Upper lobe of left lung (tissue), 4 donors: ENCODE measurements at regions not wholly inside any gene's neighbourhood (a gene's known extent, or its start where the extent isn't known, plus 50 kb on each side); places are given as distances from the start of the nearest gene placed in this dataset.

Experiments used
- POLR2A ChIP-seq, 4 donors: fragments of 450-650 bp; IDR thresholded peaks; one replicate each; pipeline ENCODE4 v1.5.1; 2016 to 2017; ENCODE audit warnings: antibody characterized with exemption in 4 of 4, mild to moderate bottlenecking in 2 of 4
- TF ChIP-seq, protein P1 (sequence below), 6 experiments: fragments of 450-650 bp in 4 of 6; fragments of 200-600 bp in 2 of 6; sonication (generic) in 2 of 6; IDR thresholded peaks; one replicate each; pipeline ENCODE4 v1.5.1; 2016 to 2019; ENCODE audit warnings: antibody characterized with exemption in 6 of 6

DNA sequence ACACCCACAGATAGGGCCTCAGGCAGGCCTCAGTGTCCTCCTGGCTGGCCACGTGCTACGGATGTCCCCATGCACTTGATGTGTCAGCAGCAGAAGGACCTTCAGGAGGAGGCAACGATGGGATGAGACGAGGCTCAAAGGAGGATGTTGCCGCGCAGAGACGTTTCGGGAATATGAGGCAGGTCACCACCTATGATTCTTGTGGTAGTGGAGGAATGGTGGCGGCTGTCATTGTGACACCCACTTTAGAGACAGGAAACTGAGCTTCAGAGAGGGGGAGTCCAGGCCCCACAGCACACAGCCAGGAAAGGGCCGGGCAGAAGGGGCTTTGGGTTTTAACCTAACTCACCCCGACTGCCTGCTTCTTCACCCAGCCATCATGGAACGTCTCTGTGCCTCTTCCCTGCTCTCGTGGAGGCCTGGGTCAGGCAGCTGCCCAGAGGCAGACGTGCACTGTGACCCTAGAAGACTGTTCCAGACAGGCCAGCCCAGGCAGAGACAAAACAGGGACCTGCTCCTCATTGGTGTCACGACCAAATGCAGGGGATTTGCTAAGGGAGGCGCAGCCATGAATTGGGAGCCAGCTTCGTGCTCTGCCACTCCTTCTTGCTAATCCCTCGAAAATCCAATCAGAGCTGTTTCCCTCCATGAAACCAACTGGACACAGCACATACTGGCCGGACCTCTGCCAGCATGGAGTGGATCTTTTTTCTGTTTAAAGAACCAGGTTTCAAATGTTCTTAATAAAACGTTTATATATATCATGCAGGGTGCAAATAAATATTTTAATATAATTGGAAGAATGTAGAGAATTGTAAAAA is 169.2 kb downstream of the ASB1 start:
- TF ChIP-seq POLR2A (IDR thresholded peaks at IDR 0.05): no peak
- TF ChIP-seq, protein P1, sequence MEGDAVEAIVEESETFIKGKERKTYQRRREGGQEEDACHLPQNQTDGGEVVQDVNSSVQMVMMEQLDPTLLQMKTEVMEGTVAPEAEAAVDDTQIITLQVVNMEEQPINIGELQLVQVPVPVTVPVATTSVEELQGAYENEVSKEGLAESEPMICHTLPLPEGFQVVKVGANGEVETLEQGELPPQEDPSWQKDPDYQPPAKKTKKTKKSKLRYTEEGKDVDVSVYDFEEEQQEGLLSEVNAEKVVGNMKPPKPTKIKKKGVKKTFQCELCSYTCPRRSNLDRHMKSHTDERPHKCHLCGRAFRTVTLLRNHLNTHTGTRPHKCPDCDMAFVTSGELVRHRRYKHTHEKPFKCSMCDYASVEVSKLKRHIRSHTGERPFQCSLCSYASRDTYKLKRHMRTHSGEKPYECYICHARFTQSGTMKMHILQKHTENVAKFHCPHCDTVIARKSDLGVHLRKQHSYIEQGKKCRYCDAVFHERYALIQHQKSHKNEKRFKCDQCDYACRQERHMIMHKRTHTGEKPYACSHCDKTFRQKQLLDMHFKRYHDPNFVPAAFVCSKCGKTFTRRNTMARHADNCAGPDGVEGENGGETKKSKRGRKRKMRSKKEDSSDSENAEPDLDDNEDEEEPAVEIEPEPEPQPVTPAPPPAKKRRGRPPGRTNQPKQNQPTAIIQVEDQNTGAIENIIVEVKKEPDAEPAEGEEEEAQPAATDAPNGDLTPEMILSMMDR (IDR thresholded peaks at IDR 0.05): no peak
